DMS 273 (cell line): ENCODE measurements at regions not wholly inside any gene's neighbourhood (a gene's known extent, or its start where the extent isn't known, plus 50 kb on each side); places are given as distances from the start of the nearest gene placed in this dataset.

Source experiments
- DNase-seq: peaks from one replicate; lab custom pipeline; 2025; ENCODE audit not compliant: unreplicated experiment; lab: John Stamatoyannopoulos, UW

DNA sequence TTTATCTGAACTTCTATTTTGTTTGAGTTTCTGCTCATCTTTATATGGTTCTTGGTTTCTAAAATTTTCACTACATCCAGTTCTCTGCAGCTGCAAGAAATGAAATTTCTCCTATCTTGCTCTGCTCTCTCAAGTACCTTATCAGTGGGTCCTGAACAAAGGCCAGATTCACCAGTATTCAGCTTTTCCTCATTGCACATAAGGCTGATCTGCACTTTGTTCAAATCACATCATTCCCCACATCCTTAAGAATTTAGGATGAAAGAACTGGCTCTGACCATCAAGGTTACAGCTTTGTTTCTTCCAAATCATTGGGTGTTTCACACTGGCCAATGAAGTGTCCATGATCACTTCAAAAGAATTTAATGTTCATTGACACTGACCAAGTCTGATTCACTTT lies 211.4 kb downstream of the GRIN2B start:
- no peak for DNase-seq

DNA sequence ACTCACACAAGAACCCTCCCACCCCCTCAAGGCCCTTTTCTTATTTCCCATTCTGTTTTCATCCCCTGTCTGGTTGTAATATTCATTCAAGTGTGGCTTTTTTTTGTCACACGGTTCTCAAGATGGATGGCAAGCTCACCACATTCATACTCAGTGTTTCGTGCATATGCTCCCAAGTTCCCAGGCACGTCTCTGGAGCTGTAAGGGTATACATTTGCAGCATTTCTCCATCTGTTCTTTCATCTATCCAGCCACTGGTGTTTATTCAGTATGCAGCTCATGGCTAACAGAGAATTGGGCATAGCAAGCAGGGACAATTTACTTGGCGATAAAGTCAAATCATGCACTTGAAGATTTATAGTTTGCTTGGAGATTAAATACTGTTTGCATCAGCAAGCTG lies 212.1 kb downstream of the GRIN2B start:
- DNase-seq: no peak

DNA sequence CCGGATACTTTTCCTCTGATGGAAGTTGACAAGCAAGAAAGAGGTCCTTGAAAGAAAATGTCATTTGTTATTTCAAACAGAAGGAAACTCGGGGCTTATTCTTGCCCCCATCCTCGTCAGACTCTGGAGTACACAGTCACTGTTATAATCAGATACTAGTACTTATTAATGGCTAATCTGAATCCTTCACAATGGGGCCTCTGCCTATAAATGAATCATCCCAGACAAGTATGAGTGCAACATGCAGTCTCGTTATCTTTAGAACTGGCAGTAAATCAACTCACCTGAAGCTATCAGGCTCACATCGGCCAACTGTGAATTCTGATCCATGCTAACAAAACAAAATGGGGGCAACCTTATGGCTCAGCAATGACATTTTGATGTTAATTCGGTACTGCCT lies 216.7 kb downstream of the GRIN2B start:
- no peak for DNase-seq

DNA sequence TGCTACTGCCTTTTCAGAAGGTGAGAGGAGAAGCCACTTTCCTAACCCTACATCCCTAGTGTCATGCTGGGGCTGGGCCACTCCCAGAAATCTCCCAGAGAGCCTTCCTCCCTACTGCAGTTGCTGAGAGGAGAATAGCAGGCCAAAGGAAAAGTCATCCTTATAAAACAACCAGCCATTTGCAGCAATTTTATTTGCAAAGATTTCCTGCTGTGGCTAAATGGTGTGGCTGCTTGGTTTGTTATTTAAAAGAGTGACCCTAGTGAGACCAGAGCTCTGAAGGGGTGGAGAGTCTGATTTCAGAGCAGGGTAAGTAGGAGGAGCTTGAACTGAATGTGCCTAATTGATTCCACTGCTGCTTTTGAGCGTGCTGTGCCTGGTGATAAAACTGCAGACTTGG lies 232.0 kb downstream of the GRIN2B start:
- no peak for DNase-seq

DNA sequence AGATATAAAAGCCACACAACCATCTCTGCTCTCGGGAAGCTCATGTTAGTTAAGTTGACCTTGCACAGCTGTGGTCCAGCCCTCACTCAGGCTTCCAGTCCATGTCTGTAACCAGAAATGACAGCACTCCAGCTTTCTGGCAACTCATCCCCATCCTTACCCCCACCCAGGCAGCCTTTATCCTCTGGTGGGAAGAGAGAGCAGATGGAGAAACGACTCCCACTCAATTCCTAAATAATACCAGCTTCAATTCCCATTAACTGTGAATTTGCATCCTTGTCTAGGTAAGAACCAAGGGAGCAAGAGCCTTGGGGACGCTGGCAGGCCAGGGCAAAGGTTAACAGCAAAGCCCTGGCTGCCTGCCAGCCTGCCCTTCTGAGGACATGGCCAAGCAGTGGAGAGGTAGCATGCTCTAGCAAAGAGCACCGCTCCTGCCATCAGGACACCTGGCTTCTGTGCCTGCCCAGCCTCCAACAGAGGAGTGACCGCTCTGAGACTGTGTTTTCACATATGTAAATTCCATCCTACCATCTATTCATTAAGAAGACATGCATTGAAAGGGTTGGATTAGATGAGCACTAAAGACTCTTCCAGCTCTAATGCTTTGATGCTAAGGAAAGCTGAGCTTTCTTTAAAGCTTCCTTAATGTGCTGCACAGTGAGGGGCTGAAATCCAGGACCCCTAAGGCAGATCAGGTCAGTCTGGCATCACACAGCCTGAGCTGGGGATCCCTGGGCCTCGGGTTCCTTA lies 236.1 kb downstream of the GRIN2B start:
- DNase-seq: no peak

DNA sequence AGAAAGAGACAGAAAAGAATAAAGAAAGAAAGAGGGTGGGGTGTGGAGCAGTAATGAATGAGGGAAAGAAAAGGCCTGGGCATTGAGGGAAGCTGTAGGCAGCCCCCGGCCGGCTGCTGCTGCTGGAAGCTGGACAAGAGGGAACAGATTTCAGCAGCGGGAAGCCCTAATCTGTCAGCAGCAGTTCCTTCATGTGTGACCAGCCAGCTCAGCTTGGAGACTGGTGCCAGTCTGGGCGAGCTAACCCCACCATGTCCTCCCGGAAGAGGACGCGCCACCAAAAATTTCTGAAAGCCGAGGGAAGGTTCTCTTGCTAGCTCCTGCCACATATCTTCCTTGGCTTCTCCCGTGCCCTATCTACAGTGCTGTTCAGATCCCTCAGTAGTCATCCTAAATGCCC lies 236.8 kb downstream of the GRIN2B start:
- DNase-seq: peak; percentile 39

DNA sequence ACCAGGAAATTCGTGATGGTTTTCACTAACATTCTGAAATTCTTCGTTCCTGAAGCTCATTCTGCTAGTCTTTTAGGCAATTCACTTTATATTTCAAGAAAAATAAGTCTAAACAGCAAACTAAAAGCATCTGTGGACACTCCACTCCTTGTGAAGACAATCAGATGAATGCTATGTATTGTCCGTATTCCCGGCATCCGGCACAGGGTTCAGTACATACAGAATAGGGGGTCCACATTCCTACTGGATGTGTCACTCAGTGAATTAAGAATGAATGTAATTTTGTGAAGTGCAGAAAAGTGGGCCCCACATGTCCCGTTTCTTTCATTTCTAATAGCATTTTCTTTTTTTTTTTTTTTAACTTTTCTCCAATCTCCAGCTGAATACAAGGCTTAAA lies 241.3 kb downstream of the GRIN2B start:
- no peak for DNase-seq

DNA sequence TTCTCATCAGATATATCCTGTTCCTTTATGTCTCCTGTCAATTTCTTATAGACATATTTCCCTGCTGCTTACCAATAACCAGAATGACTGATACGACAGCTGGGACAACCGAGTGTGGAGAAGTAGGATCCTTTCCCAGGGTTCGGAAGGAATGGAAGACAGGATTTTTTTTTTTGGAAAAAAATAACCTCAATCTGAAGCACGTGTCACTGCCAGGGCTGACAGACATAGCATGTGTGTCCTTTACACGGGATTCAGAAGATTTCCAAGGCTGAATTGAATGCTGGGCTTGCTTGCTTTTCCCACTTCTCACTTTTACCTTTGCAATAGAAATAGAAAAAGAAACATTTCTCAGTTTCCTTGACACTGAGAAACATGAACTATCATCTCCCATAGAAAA lies 245.7 kb downstream of the GRIN2B start:
- DNase-seq: no peak

DNA sequence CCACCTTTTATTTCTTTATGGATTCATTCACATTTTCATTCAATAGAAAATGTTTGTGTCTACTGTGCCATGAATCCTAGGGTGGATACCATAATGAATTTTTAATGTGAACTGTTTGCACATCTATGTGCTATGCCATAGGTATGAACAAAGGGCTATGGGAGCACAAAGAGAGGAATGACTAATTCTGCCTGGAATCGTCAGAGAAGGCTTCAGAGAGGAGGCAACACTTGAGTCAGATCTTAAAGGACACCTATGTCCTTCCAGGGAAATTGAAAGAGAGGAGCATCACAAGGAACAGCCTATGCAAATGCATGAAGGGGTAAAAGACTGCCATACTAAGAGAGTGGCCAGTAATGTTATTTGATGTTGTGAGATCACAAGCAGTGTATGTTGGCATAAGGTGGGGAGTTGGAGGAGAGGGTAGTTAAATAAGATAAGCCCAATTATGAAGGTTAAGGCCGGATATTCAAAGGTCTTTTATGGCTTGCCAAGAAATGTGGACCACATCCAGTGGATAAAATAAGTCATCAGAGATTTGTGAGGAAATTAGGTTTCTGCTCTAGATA lies 246.7 kb downstream of the GRIN2B start:
- no peak for DNase-seq

DNA sequence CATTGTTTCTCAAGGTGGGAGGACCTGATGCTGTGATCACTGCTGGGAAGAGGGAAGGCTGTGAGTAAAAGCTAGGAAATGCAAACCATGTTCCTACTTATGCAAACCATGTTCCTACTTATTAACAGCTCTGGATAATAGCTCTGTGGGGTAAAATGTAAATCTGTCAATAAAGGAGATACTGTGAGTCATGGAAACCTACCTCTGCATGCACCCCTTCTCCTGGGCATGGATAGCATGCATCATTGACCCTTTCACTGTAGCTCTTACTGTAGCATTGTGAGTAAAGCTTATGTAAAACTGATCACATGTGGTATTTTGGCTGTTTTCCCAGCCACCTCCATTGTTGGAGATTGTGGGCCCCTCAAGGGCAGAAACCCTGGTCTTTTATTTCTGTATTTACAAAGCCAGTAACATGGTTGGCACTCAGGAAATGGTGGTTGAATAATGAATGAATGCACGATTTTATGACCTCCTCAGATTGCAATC lies 253.7 kb downstream of the GRIN2B start:
- DNase-seq: no peak

DNA sequence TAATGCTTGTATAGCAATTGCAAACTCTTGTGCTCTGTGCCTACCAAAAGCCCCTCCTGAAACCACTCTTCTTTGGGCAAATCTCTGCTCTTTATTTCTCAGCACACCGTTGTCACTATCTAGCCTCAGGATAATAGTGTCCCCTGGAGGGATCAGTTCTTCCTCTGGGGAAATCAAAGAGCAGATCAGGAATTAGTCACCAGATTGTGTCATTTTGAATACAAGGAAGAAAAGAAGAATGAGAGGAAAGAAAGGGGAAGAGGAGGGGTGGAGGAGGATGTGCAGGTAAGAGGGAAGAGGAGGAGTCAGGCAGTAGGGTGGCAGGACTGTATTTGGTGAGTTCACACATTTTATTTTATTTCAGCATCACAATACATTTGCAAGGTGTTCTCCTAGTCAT lies 256.4 kb downstream of the GRIN2B start:
- no peak for DNase-seq

DNA sequence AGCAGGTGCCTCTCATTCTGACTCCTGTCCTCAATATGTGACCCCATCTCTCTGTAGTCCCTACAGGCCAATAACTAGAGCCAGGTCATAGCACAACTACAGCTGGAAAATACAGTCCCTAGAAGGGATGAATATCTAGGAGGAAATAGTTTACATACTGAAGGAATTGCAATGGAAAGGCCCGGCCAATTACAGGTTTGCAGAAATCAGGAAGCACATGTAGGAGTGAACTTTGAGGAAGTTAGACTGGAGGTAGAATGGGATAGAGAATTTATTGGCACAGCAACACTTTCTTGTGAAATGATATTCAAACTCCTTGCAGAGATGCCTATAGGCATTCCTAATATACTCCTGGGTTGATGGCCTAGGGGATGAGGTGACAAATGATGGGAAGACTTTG lies 257.3 kb downstream of the GRIN2B start:
- no peak for DNase-seq

DNA sequence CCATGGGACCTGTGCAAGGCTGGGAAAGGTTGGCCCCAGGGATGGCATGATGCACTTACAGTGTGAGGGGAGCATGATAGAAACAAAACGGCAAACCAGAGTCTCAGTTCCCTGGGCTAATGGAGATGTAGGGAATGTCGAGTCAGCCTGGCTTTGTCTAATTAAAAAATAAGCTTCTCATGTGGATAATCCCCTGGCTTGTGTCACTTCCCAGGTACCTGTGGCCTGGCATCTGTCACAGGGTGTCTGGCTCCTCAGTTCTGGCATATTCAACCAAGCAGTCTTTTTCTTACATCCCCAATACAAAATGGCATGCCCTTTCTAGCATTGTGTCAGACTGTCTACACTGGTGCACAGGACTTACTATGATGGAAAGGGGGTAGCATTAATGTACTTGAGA lies 261.4 kb downstream of the GRIN2B start:
- no peak for DNase-seq

DNA sequence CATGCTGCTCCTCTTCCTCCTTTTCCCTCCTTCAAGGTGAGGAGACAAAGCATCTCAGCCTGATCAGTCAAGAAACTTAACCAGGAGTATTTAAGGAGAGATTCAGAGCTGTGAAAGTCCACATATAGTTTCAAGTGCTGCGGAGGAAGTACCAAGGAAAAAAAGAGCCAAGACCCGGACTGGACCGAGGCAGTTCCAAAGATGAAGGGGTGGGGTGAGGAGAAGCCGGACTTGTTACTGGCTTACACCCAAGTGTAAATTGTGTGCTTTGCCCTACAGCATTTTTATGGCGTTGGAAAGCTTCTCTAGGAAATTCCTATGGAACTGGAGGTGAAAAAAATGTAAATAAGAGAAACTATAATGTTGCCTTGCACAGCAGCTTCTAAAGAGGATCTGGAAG lies 263.1 kb downstream of the GRIN2B start:
- DNase-seq: no peak

DNA sequence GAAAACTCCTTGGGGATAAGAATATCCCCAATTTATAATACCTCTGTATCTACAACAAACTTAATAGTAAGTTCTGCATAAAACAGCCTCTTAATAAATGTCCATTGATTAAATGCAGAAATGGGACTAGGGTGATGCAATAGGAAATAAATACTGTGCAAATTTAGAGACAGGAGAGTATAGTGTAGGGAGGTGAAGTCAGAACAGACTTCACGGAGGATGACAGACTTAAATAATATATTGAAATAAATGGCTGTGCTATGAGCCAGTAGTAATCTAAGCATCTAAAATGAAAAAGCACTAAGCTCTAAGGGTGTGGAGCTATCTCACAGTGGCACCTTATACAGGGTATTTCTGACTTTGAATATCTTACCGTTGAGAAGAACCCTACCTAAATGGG lies 265.3 kb downstream of the GRIN2B start:
- no peak for DNase-seq

DNA sequence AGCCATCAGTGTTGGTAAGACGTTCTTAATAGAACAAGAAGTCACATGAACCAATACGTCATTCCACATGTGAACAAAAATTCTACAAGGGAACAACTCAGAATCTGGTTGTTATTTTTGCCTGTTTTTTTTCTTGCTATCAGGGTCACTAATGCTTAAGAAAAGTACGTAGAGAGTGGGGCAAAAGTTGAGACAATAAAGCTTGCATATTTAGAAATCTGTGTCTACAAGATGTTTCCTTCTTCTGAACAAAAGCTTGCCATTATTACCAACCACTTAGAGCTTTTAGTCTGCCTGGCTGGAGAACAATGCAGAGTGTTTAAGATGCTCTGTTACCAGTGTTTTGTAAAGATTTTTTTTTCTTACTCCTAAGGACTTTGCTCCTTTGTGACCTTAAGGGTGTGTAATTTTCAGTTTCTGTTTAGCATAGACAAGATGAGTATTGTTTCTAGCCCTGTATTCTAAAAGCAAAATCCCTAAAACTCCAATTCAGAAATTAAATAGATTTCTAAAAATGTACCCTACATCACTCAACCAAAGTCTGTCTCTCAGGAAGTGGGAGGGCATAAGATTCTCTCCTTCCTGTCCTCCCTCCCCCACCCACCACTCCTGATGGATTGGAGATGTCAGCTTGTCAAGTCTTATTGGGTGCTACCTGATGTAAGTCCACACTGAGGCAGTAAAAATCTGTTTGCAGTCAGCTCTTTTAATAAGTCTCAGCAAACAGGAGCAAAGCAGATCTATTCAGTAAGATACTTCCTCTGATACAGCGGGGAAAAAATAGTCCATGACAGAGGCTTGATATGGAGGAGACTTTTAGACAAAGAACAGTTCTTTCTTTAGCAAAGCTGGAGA lies 267.6 kb downstream of the GRIN2B start:
- DNase-seq: no peak

DNA sequence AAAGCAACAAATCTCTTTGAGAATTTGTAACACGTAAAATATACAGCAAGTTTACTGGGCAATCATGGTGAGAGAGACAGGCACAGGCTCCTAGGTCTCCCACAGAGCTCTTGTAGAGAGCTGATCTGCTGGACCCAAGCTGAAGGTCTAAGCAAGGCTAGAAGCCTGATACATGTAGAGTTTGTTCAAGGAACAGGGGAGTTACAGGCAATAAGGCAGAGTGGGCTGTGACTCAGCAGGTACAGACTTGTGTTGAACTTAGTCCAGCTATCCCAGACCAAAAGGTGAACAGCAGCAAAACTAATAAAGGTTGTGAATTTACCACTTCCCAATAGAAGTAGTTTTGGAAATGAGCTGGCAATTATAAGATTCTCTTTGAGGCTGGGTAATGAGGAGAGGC lies 273.6 kb downstream of the GRIN2B start:
- DNase-seq: no peak

DNA sequence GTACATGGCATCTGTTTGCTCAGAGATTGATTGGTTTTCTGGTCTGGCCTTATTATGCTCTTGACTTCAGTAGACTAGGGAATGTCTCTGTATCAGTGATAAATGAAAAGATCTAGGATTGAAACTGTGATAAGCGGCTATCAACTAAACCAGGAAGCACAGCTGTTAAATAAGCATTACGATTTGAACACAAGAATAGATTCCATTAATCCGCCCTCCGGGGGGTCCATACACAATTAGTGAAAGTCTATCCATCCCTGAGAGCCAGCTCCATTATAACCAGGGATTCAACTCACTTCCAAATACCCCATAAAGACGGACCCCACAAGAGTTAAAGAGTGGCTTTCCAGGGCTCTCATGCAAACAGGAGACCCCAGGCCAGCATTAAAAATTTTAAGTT lies 279.0 kb downstream of the GRIN2B start:
- DNase-seq: no peak

DNA sequence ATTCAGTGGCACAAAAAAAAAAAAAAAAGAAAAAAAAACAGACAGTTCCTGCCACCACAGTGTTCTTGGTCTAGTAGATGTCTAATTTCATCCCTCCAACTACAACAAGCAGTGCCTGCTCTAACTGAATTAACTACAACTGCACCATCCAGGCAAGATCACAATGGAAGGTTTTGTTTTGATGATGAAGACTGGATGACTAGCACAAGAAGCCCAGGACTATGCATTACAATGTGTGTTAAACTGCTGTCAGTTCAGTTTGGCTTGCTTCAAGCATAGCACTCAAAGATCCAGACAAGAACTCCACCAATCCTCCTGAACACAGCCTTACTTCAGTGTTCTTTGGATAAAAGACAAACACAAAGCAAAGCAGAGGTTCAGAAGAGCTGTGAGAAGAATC lies 279.9 kb downstream of the GRIN2B start:
- DNase-seq: no peak

DNA sequence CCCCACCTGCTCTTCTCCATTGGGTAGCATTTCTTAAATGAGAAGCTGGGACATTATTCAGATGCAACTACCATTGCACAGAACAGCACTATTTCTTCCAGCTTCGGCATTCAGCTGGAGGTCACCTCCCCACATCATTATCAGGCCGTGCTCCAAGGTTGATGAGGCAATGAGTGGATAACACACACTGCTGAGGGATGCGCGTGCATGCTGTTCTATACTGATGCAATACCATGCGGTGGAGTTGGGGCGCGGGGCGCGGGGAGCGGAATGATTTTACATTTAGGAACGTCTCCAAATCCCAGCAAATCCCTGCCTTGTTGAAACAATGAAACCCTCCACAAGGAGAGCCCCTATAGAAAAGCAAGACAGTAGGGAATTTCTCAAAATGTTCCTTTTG lies 283.4 kb downstream of the GRIN2B start:
- DNase-seq: no peak

DNA sequence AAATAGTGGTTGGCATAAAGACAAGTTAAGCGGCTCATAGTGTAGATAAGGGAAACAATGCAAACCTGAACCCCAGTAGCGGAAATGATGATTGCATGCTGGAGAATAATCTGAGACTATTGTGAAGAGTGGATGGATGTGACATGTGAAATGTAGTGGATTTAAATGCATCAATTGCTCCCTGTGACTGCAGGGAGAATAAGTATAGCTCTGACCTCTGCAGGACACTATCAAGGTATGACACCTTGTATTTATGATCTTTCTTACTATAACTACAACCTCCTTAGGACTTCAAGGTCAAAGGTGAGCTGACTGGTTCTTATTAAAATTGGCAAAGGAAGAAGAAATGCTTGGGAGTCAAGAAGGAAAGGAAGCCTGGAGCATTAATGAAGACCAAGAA lies 285.6 kb downstream of the GRIN2B start:
- DNase-seq: no peak

DNA sequence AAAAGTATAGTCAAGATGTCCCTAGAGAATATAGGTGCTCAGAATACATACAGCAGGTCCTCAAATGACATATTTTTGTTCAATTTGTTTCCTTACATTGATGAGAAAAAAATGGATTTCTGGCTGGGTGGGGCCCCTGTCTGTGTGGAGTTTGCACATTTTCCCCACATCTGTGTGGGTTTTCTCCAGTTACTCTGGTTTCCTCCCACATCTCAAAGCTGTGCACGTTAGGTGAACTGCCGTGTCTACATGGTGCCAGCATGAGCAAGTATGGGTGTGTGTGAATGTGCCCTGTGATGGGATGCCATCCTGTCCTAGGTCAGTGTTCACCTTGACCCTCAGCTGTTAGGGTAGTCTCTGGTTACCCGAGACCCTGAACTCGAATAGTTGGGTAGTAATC lies 289.1 kb downstream of the GRIN2B start:
- DNase-seq: no peak
